Adrenal gland (tissue), 9 donors: ENCODE measurements at regions not wholly inside any gene's neighbourhood (a gene's known extent, or its start where the extent isn't known, plus 50 kb on each side); places are given as distances from the start of the nearest gene placed in this dataset.

Experiments used
- DNase-seq, 7 donors: peaks; one replicate each; pipeline ENCODE4 v3.0.0-alpha.2; 2019 to 2020
- H3K27ac ChIP-seq, 5 donors: fragments of 200-600 bp; sonication (generic) in 4 of 5; 1 replicate in 3 of 5; 2 replicates in 2 of 5; pipeline versions ENCODE4 v1.5.1 to v1.8.0; 2016 to 2020; ENCODE audit warnings: mild to moderate bottlenecking in 1 of 5
- H3K27me3 ChIP-seq: fragments of 200-600 bp; 2 replicates; pipeline ENCODE4 v1.8.0; 2021
- H3K36me3 ChIP-seq, 2 donors: fragments of 200-600 bp; replicated peaks in 1 of 2; 1 replicate in 1 of 2; 2 replicates in 1 of 2; pipeline versions ENCODE4 v1.5.1 to v1.8.0; 2018 to 2022
- H3K4me1 ChIP-seq, 2 donors: fragments of 200-600 bp; replicated peaks in 1 of 2; 1 replicate in 1 of 2; 2 replicates in 1 of 2; pipeline versions ENCODE4 v1.5.1 to v1.8.0; 2018 to 2021
- H3K4me3 ChIP-seq, 4 donors: fragments of 200-600 bp; sonication (generic) in 3 of 4; one replicate each; pipeline ENCODE4 v1.5.1; 2016 to 2018
- H3K9me3 ChIP-seq, 3 donors: fragments of 200-600 bp; sonication (generic) in 1 of 3; replicated peaks in 1 of 3; 1 replicate in 2 of 3; 2 replicates in 1 of 3; pipeline versions ENCODE4 v1.5.1 to v1.8.0; 2016 to 2021
- POLR2A ChIP-seq, 2 donors: fragments of 450-650 bp; IDR thresholded peaks; one replicate each; pipeline ENCODE4 v1.6.1; 2017; ENCODE audit warnings: antibody characterized with exemption in 2 of 2, mild to moderate bottlenecking in 2 of 2, moderate library complexity in 1 of 2
- WGBS, 4 donors: extraction: QIAGEN DNeasy Blood & Tissue Kit in 2 of 4; methylation state at CpG; one replicate each; pipeline versions ENCODE4 v1.1.5 to v1.1.7; 2013 to 2017; 5-methylcytosine and 5-hydroxymethylcytosine counted together
- intact Hi-C, 2 donors: fragments of 100-400 bp; cut with DNase I; formaldehyde crosslinking; loops; one replicate each; pipeline versions ENCODE4 v1.14.1 to v1.15.0; 2022 to 2023
- TF ChIP-seq, protein P1 (sequence below), 6 experiments: fragments of 450-650 bp in 4 of 6; fragments of 200-600 bp in 2 of 6; sonication (generic) in 1 of 6; IDR thresholded peaks; 1 replicate in 5 of 6; 2 replicates in 1 of 6; pipeline versions ENCODE4 v1.5.1 to v1.8.0; 2016 to 2021; ENCODE audit warnings: antibody characterized with exemption in 6 of 6, mild to moderate bottlenecking in 2 of 6, moderate library complexity in 1 of 6
- donor health status: healthy with polysubstance abuse.
- donor health status: Bipolar disorder and iron deficiency.
- donor health status: DM: yes; HTN: yes; CAD: no.
- donor health status: DM: no; HTN: no; CAD: no.
- donor health status: DM: no; HTN: no; CAD: no.

DNA sequence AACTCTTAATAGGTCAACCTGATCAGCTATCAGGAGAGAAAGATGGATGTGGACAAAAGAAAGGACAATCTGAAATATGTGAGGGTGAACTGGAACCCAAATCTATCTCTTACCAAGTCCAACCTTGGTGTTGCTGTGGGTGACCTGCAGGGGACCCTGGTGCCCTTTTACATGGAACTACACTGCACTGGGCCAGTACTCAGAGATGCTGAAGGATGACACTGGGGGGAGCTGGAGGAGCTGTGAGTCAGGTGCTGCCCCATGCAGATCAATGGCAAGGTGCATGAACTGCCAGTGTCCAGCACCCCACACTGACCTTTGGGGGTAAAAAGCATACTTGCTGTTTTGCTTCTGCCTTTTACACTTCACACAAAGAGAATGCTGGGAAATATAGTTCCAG, 55.6 kb upstream of the TBC1D5 start:
- Histone ChIP-seq H3K27ac (no peak overlapping the region), H3K4me1 (no peaks in the 10 kb centered on the region), H3K4me3 (no peak overlapping the region), H3K36me3 (no peaks in the 10 kb centered on the region), H3K27me3 (no peaks in the 10 kb centered on the region), H3K9me3 (no peaks in the 10 kb centered on the region)
- no peak for DNase-seq
- intact Hi-C loops: no loop called here
- TF ChIP-seq, protein P1, sequence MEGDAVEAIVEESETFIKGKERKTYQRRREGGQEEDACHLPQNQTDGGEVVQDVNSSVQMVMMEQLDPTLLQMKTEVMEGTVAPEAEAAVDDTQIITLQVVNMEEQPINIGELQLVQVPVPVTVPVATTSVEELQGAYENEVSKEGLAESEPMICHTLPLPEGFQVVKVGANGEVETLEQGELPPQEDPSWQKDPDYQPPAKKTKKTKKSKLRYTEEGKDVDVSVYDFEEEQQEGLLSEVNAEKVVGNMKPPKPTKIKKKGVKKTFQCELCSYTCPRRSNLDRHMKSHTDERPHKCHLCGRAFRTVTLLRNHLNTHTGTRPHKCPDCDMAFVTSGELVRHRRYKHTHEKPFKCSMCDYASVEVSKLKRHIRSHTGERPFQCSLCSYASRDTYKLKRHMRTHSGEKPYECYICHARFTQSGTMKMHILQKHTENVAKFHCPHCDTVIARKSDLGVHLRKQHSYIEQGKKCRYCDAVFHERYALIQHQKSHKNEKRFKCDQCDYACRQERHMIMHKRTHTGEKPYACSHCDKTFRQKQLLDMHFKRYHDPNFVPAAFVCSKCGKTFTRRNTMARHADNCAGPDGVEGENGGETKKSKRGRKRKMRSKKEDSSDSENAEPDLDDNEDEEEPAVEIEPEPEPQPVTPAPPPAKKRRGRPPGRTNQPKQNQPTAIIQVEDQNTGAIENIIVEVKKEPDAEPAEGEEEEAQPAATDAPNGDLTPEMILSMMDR (IDR thresholded peaks at IDR 0.05): no peak
- no peak for TF ChIP-seq POLR2A (IDR thresholded peaks at IDR 0.05)

GRCh38 chr3:17795711-17796110, 53.3 kb upstream of the TBC1D5 start:
- no peak for TF ChIP-seq POLR2A (IDR thresholded peaks at IDR 0.05)
- TF ChIP-seq, protein P1 (IDR thresholded peaks at IDR 0.05): no peak

DNA sequence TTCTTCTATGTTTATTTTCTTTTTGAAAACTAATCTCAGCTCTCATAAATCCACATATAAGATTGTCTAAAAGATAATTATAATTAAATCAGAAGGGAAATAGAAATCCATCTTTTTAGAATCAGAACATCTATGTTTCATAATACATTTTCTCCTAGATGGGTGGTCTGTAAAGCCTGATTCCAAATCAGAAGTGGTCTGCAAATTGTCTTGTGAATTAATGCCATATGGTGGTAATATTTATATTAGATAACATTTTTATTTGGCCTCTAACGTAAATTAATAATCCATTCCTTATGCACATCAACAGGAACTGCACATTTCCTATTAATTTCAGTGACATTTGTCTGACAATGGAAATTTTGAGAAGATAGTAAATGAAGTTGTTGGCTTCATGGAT, 52.8 kb upstream of the TBC1D5 start:
- WGBS, 4 donors: 81 to 87% (median 83%) methylated on average over 1 of the region's 1 CpG
- no peaks in the 10 kb centered on the region for H3K36me3 ChIP-seq
- H3K4me3 ChIP-seq: no peak overlapping the region
- H3K27ac ChIP-seq: no peak overlapping the region
- H3K9me3 ChIP-seq: peaks cover 0 to 5% (median 0%) of the 10 kb centered on the region in 3 donors
- DNase-seq: no peak
- no peak for TF ChIP-seq POLR2A (IDR thresholded peaks at IDR 0.05)
- TF ChIP-seq, protein P1 (IDR thresholded peaks at IDR 0.05): no peak
- intact Hi-C loops: no loop called here
- H3K4me1 ChIP-seq: no peaks in the 10 kb centered on the region
- H3K27me3 ChIP-seq: no peaks in the 10 kb centered on the region

More at GRCh38 chr3:17795711-17796110, 53.3 kb upstream of the TBC1D5 start:
- H3K36me3 ChIP-seq: no peaks in the 10 kb centered on the region
- H3K4me1 ChIP-seq: no peaks in the 10 kb centered on the region
- H3K27me3 ChIP-seq: no peaks in the 10 kb centered on the region
- intact Hi-C loops: no loop called here
- 62 to 68% (median 66%) methylated on average over 3 of the region's 3 CpGs for WGBS, 4 donors
- H3K9me3 ChIP-seq: peaks cover 0 to 5% (median 0%) of the 10 kb centered on the region in 3 donors
- no peak for DNase-seq
- no peak overlapping the region for H3K4me3 ChIP-seq
- no peak overlapping the region for H3K27ac ChIP-seq

- H3K27me3 ChIP-seq: no peaks in the 10 kb centered on the region
- no peaks in the 10 kb centered on the region for H3K36me3 ChIP-seq
- WGBS, 4 donors: 86 to 92% (median 89%) methylated on average over 3 to 4 of the region's 4 CpGs
- intact Hi-C loops: no loop called here
- DNase-seq: no peak
- H3K27ac ChIP-seq: no peak overlapping the region
- H3K4me1 ChIP-seq: no peaks in the 10 kb centered on the region
- peaks cover 0 to 5% (median 0%) of the 10 kb centered on the region in 3 donors for H3K9me3 ChIP-seq
- TF ChIP-seq POLR2A (IDR thresholded peaks at IDR 0.05): no peak
- TF ChIP-seq, protein P1 (IDR thresholded peaks at IDR 0.05): no peak
- no peak overlapping the region for H3K4me3 ChIP-seq
Measured at GRCh38 chr3:17793542-17794195, 51.2 kb upstream of the TBC1D5 start.
